Stimulated activated naive B cell treated with anti-CD40 and anti-IgM and Interleukin-4, amounts not matched to agents 10 μg/mL and 1 μg/mL and 100 μg/mL, for 72 hours (primary cell): ENCODE measurements at regions not wholly inside any gene's neighbourhood (a gene's known extent, or its start where the extent isn't known, plus 50 kb on each side); places are given as distances from the start of the nearest gene placed in this dataset.
"Not testable (repeated sequence)": the region's sequence is repeated elsewhere in the genome, so short reads cannot be mapped to it uniquely, and the experiment has no call there.

Experiments used
- ATAC-seq, 2 donors: fragments of 150-1000 bp; cut with Tn5 transposase; replicated peaks; 2 replicates each; pipeline ENCODE4 v1.10.0; 2021; ENCODE audit warnings: moderate library complexity in 1 of 2
- DNase-seq: peaks from one replicate; pipeline ENCODE4 v3.0.0; 2021
- H3K27ac Mint-ChIP-seq: one replicate; pipeline ENCODE4 v1.8.0; 2022; ENCODE audit warnings: mild to moderate bottlenecking, mixed read lengths
- H3K27me3 Mint-ChIP-seq, 2 donors: one replicate each; pipeline ENCODE4 v1.8.0; 2022; ENCODE audit warnings: mixed read lengths in 2 of 2
- H3K36me3 Mint-ChIP-seq, 2 donors: one replicate each; pipeline ENCODE4 v1.8.0; 2022; ENCODE audit warnings: mixed read lengths in 2 of 2, mild to moderate bottlenecking in 1 of 2
- H3K4me1 Mint-ChIP-seq, 2 donors: one replicate each; pipeline ENCODE4 v1.8.0; 2022; ENCODE audit warnings: mixed read lengths in 2 of 2, mild to moderate bottlenecking in 1 of 2
- H3K4me3 Mint-ChIP-seq, 2 donors: one replicate each; pipeline ENCODE4 v1.8.0; 2022; ENCODE audit warnings: mild to moderate bottlenecking in 2 of 2, mixed read lengths in 2 of 2, moderate library complexity in 1 of 2
- H3K9me3 Mint-ChIP-seq, 2 donors: one replicate each; pipeline ENCODE4 v1.8.0; 2022; ENCODE audit warnings: mixed read lengths in 2 of 2, mild to moderate bottlenecking in 1 of 2

DNA sequence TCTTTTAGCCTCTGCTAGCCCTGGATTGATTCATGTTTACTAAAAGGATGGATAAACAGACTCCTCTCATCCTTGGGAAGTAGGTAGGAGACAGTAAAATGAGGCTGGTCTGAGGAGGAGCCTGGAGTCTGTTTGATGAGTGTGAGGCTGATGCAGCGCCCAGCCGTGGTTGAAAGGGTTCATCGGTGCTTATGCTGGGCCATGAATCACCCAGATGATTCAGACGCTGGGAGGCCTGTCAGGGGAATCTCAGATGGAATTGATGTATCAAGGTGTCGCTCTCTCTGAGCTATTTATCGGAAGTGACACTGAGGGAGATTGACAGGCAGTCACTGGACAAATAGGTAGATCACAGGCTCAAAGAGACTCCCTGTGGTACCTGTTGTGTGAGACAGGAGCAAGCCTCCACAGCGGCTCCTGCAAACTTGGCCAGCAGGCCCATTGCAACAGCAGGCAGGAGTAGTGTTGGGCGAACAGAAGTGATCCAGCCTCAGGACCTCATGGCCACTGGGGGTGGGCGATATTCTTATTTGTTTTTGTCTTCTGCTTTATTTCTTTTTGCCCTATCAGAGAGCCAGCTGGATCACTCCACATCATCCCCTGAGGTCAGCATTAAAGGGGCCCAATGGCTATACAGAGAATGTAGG lies 109.9 kb upstream of the CADM1 start:
- Mint-ChIP-seq H3K27ac (no peak overlapping the region), H3K4me3 (no peak overlapping the region), H3K4me1 (no peaks in the 10 kb centered on the region), H3K9me3 (peaks cover 0 to 6% of the 10 kb centered on the region in 2 donors), H3K27me3 (peaks cover 0 to 5% of the 10 kb centered on the region in 2 donors), H3K36me3 (no peaks in the 10 kb centered on the region)
- no peak for ATAC-seq
- DNase-seq, result no peak

- peaks cover 0 to 6% of the 10 kb centered on the region in 2 donors for H3K9me3 Mint-ChIP-seq
- no peak overlapping the region for H3K4me3 Mint-ChIP-seq
- H3K27ac Mint-ChIP-seq, result no peak overlapping the region
- ATAC-seq (no peak), DNase-seq (no peak)
- H3K4me1 Mint-ChIP-seq, result no peaks in the 10 kb centered on the region
- no peaks in the 10 kb centered on the region for H3K36me3 Mint-ChIP-seq
- H3K27me3 Mint-ChIP-seq, result peaks cover 0 to 5% of the 10 kb centered on the region in 2 donors
Observed at GRCh38 chr11:115613004-115613403, 108.8 kb upstream of the CADM1 start.

- ATAC-seq (no peak), DNase-seq (no peak)
- Mint-ChIP-seq H3K36me3 (no peaks in the 10 kb centered on the region), H3K27ac (no peak overlapping the region), H3K27me3 (peaks cover 3 to 5% of the 10 kb centered on the region in 2 donors), H3K4me1 (no peaks in the 10 kb centered on the region), H3K9me3 (peaks cover 6 to 8% of the 10 kb centered on the region in 2 donors), H3K4me3 (no peak overlapping the region)
Observed at GRCh38 chr11:115612046-115612730, 108.0 kb upstream of the CADM1 start.

DNA sequence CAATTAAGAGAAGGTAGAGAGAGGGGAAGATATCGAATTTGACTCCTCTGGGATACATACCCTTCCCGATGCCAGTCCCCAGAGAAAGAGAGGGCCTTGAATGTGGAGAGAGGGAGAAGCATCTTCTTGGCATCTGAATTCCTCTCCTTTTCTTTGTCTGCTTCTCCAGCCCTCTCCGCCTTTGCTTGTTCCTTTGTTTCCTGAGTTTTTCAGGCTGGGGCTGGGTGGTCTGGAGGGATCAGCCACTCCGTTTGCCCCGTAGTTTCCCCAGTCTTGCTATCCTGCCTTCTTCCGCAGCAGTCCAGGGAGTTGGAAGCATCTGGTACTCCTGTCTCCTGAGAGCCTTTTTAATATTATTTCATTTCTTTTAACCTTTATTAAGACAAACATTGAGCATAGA lies 107.1 kb upstream of the CADM1 start:
- no peak for ATAC-seq
- no peaks in the 10 kb centered on the region for H3K4me1 Mint-ChIP-seq
- H3K27ac Mint-ChIP-seq, result no peak overlapping the region
- H3K4me3 Mint-ChIP-seq, result no peak overlapping the region
- H3K27me3 Mint-ChIP-seq, result peaks cover 3 to 5% of the 10 kb centered on the region in 2 donors
- peaks cover 6 to 8% of the 10 kb centered on the region in 2 donors for H3K9me3 Mint-ChIP-seq
- DNase-seq, result no peak
- H3K36me3 Mint-ChIP-seq, result no peaks in the 10 kb centered on the region

DNA sequence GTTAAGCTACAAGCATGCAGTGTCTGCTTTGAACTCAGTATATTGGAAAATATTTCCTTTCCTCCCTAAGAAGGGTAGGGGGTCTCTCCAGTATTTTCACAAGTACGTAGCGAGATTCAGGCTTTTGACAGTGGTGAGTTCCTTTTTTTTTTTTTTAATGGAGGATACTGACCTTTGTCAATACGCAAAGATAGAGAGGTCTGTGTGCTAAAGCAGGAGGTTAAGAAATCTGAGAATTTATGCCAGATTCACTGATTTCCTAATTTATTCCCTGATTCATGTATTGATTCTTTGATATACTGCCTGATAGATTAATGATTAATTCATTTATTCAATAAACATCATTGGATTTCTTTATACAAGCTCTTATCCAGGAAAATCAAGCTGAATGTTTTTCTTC lies 106.7 kb upstream of the CADM1 start:
- no peak for DNase-seq
- H3K27ac Mint-ChIP-seq, result no peak overlapping the region
- H3K4me1 Mint-ChIP-seq, result no peaks in the 10 kb centered on the region
- H3K9me3 Mint-ChIP-seq, result peaks cover 6 to 8% of the 10 kb centered on the region in 2 donors
- no peaks in the 10 kb centered on the region for H3K36me3 Mint-ChIP-seq
- no peak overlapping the region for H3K4me3 Mint-ChIP-seq
- no peak for ATAC-seq
- peaks cover 3 to 5% of the 10 kb centered on the region in 2 donors for H3K27me3 Mint-ChIP-seq

DNA sequence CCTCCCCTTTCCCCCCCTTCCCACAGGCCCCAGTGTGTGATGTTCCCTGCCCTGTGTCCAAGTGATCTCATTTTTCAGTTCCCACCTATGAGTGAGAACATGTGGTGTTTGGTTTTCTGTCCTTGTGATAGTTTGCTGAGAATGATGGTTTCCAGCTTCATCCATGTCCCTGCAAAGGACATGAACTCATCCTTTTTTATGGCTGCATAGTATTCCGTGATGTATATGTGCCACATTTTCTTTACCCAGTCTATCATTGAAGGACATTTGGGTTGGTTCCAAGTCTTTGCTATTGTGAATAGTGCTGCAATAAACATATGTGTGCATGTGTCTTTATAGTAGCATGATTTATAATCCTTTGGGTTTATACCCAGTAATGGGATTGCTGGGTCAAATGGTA lies 106.0 kb upstream of the CADM1 start:
- not testable (repeated sequence) for H3K4me3 Mint-ChIP-seq, H3K27me3 Mint-ChIP-seq, H3K27ac Mint-ChIP-seq, H3K36me3 Mint-ChIP-seq, H3K9me3 Mint-ChIP-seq, H3K4me1 Mint-ChIP-seq, DNase-seq, ATAC-seq

GRCh38 chr11:115608976-115609375 lies 104.8 kb upstream of the CADM1 start:
- no peak overlapping the region for H3K4me3 Mint-ChIP-seq
- ATAC-seq (no peak), DNase-seq (no peak)
- H3K27ac Mint-ChIP-seq, result no peak overlapping the region
- peaks cover 3 to 5% of the 10 kb centered on the region in 2 donors for H3K27me3 Mint-ChIP-seq
- peaks cover 3 to 8% of the 10 kb centered on the region in 2 donors for H3K9me3 Mint-ChIP-seq
- no peaks in the 10 kb centered on the region for H3K36me3 Mint-ChIP-seq
- H3K4me1 Mint-ChIP-seq, result no peaks in the 10 kb centered on the region

- DNase-seq (no peak), ATAC-seq (no peak)
- H3K27ac Mint-ChIP-seq, result no peak overlapping the region
- H3K4me1 Mint-ChIP-seq, result no peaks in the 10 kb centered on the region
- peaks cover 1 to 8% of the 10 kb centered on the region in 2 donors for H3K9me3 Mint-ChIP-seq
- no peak overlapping the region for H3K4me3 Mint-ChIP-seq
- H3K36me3 Mint-ChIP-seq, result no peaks in the 10 kb centered on the region
- H3K27me3 Mint-ChIP-seq, result peaks cover 3% of the 10 kb centered on the region in 2 donors
Observed at GRCh38 chr11:115607621-115608221, 103.5 kb upstream of the CADM1 start.

DNA sequence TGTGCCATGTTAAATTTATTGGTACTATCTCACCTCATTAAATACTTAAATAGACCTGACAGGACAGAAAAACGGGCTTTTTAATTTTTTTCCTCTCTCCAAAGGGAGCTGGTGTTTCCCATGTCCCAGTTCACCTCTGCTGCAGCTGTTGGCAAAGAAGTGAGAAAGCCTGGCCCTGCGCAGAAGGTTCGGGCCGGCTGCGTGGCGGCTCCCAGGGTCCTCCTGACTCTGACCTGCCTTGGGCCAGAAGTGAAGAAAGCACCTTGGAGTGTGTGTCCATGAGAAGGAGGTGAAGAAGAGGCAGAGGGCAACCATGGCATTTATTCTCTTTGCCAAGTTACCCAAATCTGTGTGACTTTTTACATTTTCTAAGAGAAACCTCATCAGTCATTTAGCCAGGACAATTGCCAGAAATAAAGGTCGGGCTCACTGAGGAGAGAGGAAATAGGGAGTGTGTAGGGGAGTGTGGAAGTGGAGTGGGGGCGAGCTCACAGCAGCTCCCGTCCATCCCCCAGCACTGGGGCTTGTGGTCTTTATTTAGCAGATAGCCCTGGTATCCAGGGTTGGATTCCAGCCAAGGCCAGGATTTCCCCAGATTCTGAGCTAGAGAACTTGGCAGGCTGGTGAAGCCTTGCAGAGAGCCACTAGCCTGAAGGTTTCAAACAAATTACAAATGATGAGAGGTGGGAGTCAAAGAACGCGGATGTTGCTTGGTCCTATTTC lies 102.4 kb upstream of the CADM1 start:
- Mint-ChIP-seq H3K27ac (no peak overlapping the region), H3K27me3 (peaks cover 0 to 3% of the 10 kb centered on the region in 2 donors), H3K9me3 (peaks cover 0 to 8% of the 10 kb centered on the region in 2 donors), H3K4me1 (no peaks in the 10 kb centered on the region), H3K4me3 (no peak overlapping the region), H3K36me3 (no peaks in the 10 kb centered on the region)
- DNase-seq (no peak), ATAC-seq (no peak)

DNA sequence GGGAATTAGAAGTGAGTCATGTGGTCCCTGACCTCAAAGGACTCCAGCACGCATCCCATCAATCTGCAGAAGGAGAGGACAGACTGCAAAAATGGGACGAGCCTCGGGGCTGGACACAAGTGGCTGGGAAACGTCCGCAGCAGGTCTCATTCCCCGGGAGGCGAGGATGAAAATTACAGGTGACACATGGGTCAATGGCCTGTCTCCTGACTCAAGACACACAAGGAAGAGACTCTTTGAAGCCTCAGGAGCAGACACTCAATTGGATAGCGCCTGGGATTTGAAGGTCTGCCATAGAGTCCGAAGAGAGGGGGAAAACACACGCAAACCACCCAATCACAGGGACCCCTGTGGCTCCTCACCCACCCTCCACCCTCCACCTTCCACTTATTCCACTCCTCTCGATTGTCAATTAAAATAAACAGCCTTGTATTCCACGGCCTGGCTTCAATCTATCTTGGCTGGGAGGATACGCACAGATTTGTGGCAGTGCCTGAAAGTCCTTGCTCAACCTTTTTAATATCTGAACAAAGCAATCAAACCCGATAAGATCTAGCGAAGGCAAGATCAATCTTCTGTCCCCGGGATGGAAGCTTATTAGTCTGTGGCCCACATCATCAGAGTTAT lies 101.8 kb upstream of the CADM1 start:
- Mint-ChIP-seq H3K4me3 (no peak overlapping the region), H3K4me1 (no peaks in the 10 kb centered on the region), H3K27me3 (peaks cover 0 to 3% of the 10 kb centered on the region in 2 donors), H3K27ac (no peak overlapping the region), H3K36me3 (no peaks in the 10 kb centered on the region), H3K9me3 (peaks cover 0 to 8% of the 10 kb centered on the region in 2 donors)
- ATAC-seq, result no peak
- no peak for DNase-seq

DNA sequence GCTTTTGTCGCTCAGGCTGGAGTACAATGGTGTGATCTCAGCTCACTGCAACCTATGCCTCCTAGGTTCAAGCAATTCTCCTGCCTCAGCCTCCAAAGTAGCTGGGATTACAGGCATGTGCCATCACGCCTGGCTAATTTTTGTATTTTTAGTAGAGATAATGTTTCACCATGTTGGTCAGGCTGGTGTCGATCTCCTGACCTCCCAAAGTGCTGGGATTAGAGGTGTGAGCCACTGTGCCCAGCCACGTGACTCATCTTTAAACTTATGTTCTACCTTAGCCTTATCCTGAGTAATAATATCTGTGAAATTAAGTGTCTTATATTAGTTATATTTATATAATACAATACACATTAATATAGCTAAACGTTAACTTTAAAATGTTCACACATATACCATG lies 101.2 kb upstream of the CADM1 start:
- H3K27ac Mint-ChIP-seq, ATAC-seq, H3K9me3 Mint-ChIP-seq, H3K27me3 Mint-ChIP-seq, DNase-seq, H3K36me3 Mint-ChIP-seq, H3K4me3 Mint-ChIP-seq, H3K4me1 Mint-ChIP-seq: not testable (repeated sequence)

GRCh38 chr11:115599125-115599524 lies 94.9 kb upstream of the CADM1 start:
- H3K4me3 Mint-ChIP-seq, result no peak overlapping the region
- H3K27ac Mint-ChIP-seq, result no peak overlapping the region
- ATAC-seq (no peak), DNase-seq (no peak)
- H3K36me3 Mint-ChIP-seq, result no peaks in the 10 kb centered on the region
- no peaks in the 10 kb centered on the region for H3K4me1 Mint-ChIP-seq
- peaks cover 1 to 8% of the 10 kb centered on the region in 2 donors for H3K9me3 Mint-ChIP-seq
- no peaks in the 10 kb centered on the region for H3K27me3 Mint-ChIP-seq

- Mint-ChIP-seq H3K27ac (no peak overlapping the region), H3K9me3 (peaks cover 1 to 8% of the 10 kb centered on the region in 2 donors), H3K4me3 (no peak overlapping the region), H3K27me3 (no peaks in the 10 kb centered on the region), H3K4me1 (no peaks in the 10 kb centered on the region), H3K36me3 (no peaks in the 10 kb centered on the region)
- ATAC-seq (no peak), DNase-seq (no peak)
Observed at GRCh38 chr11:115598257-115598901, 94.2 kb upstream of the CADM1 start.

- no peaks in the 10 kb centered on the region for H3K27me3 Mint-ChIP-seq
- no peak overlapping the region for H3K27ac Mint-ChIP-seq
- H3K4me1 Mint-ChIP-seq, result no peaks in the 10 kb centered on the region
- H3K36me3 Mint-ChIP-seq, result no peaks in the 10 kb centered on the region
- peaks cover 8 to 12% of the 10 kb centered on the region in 2 donors for H3K9me3 Mint-ChIP-seq
- no peak overlapping the region for H3K4me3 Mint-ChIP-seq
- ATAC-seq (no peak), DNase-seq (no peak)
Observed at GRCh38 chr11:115591380-115591779, 87.2 kb upstream of the CADM1 start.
